ENCODE measurements at regions not wholly inside any gene's neighbourhood (a gene's known extent, or its start where the extent isn't known, plus 50 kb on each side); places are given as distances from the start of the nearest gene placed in this dataset.

DNA sequence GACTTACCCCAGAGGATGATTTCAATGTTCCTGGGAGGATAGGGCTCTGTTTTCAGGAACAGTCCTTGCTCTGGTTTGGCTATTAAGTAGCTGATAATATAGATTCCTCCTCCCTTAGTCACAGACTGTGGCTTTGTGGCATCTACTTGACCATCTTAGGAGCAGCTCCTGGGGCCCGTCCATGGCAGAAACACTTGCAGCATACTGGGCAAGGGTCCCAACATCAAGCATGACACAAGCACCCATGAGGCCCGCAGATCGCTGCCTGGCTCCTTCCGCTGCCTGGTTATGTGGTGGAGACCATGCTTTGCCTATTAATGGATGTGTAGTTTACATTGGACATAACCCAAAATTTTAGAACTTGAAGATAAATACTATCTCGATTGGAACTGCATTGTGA is 170.1 kb downstream of the ICE1 start:
- DNase-seq (ENCODE audit: low spot score): no peak

DNA sequence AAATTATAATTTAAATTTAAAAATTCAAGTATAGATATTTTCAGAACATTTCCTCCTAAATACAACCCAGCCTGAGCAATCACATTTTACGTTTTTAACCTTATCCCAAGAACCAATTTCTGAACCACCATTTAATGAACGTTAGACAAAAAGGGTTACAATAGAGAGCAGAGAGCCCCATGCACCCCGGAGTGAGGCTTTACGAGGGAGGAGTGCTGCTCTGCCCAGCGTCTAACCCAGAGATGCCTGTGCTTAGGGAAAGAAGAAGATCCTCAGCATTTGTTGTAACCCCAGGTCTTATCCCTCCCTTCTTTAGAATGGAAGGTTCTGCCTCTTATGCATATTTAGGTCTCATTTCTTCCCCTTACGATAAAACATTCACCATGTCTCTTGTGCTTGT is 169.1 kb downstream of the ICE1 start:
- no peak for DNase-seq (ENCODE audit: low spot score)

DNA sequence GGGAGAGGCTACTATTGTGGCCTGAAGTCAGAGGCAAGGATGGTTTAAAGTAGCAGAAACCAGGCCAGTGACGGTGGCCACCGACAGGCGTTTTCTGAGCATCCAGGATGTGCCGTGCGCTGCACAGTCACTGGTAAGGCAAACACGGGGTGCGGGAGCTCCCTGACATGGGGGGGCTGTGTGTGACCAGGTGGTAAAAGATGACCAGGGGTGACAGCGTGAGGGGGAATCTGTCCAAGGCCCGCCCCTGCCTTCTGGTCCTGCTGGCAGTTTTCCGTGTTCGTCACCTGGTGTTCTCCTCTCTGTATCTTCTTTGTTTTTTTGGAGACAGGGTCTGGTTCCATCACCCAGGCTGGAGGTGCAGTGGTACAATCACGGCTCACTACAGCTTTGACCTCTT is 167.4 kb downstream of the ICE1 start:
- DNase-seq (ENCODE audit: low spot score): no peak

DNA sequence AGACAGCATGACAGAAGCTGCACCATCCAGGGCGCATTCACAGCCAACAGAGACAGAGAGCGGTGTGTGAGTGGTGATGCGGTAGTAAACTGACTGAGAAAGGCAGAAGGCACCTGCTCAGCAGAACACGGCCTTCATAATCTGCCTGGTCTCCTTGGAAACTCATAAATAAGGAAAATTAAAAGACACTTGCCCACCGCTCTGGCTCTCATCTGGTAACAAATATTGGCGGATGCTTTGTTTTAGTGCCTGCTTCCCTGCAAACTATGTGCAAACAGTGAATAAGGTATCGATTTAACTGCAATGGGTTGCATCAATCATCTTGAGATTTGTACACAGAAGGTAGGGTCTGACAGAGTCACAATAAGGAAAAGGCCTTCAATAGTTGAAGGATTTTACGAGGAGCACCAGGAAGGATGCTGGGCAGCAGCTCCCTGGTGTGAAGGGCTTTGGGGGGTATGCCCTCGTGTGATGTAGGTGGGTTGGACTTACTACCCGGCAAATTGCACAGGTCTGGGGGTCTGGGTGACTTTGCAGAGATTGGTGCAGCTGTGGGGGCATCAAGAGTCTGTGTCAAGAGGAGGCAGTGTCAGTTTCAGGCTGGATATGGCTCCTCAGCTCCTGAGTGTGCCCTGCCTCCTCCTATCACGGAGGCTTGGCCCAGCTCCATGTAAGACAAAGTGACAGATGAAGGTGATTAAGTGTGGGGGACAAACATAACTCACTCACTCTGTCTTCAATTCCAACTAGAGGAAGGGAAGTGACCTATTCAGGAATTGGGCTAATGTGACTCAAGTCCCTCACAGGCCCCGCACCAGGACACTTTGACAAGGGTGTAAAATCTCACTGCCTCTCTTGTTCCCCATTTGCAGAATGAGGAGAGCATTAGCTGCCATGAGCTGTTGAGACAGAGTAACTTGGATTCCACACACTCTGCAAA is 166.7 kb downstream of the ICE1 start:
- no peak for DNase-seq (ENCODE audit: low spot score)

DNA sequence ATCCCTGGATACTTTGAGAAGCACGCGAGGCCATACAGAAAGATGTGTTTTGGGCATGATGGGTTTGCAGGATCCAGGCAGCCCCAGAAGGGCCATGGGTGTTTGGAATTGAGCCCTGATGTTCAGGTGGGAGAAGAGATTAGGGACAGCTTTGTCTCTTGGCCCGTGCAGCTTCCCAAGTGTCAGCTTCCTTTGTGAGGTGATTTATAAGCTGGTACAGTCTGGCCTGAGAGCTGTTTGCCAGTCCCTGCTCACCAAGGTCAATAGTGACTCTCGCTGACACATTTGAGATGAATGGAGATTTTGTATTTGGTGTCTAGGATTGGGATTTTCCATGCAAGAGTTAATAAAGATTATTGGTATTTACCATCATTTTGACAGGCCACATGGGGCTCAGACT is 165.9 kb downstream of the ICE1 start:
- no peak for DNase-seq (ENCODE audit: low spot score)

DNA sequence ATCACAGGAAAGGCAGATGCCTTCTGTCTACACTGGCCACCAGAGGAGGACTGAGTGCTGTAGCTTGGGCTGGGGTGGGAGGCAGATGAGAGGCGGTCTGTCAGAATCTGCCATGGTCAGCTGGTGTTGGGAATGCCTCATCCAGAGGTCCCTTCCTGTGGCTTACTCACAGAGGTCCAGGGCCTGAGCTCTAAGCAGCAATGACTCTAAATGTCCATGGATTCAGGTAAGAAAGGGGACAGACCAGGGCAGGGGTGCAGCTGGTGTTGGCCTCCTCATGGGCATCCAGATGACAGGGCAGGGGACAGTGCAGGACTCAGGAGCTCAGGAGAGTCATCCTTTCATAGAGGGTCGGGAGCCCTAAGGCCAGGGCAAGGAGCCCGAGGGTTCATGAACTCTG is 165.0 kb downstream of the ICE1 start:
- no peak for DNase-seq (ENCODE audit: low spot score)

DNA sequence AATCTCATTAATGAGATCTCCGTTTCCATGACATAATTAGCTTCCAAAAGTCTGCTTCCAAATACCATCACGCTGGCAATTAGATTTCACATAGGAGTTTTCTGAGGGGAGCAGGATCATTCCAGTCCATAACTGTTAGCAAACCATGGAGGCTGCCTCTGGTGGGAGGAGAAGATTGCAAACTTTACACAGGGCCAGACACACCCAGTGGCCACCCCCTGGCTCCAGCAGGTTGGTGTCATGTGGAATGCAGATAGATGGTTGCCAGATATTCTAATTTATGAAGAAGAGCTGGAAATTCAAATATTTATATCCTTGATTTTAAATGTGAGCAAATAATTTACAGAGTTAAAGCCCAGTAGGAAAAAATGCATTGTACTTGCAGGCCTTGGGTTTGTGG is 164.2 kb downstream of the ICE1 start:
- no peak for DNase-seq (ENCODE audit: low spot score)

DNA sequence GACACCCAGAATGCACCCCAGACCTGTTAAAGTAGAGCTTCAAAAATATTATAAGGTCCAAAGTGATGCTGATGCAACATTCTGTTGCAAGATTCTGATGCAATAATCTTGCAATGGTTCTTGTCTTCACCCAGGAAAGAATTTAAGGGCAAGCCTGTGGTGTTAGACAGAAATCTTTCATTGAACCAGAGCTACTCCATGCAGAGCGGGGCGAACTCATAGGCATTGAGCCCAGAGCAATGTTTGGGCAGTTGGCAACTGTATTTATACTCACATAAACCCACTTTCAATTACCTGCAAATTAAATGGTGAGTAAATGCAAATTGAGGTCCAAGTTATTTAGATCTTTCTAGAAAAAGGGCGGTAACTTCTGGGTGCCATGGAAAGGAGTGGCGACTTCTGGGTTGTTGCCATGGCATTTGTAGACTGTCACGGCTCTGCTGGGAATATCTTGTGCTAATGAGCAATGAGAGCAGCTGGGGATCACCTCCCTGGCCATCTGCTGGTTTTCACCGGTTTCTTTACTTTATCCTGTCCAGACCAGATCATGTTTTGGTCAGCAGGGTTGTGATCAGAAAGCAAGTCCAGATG is 163.4 kb downstream of the ICE1 start:
- no peak for DNase-seq (ENCODE audit: low spot score)

DNA sequence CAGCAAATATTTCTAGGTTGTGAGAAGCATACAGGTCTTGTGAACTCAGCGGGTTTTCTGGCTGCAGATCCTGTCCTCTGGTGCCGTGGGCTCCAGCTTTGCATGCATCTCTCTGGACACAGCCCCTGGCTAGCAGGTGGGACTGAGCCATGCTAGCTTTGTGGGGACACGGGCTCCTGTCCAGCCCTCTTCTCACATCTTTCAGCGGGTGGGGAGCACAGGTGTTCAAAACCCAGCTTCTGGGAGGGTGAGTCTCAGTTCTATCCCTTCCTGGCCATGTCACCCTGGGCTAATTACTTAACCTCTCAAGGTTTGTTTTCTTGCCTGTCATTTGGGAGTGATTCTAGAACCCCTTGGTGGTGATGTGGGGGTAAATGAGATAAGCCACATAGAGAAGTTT is 162.3 kb downstream of the ICE1 start:
- DNase-seq (ENCODE audit: low spot score): no peak

DNA sequence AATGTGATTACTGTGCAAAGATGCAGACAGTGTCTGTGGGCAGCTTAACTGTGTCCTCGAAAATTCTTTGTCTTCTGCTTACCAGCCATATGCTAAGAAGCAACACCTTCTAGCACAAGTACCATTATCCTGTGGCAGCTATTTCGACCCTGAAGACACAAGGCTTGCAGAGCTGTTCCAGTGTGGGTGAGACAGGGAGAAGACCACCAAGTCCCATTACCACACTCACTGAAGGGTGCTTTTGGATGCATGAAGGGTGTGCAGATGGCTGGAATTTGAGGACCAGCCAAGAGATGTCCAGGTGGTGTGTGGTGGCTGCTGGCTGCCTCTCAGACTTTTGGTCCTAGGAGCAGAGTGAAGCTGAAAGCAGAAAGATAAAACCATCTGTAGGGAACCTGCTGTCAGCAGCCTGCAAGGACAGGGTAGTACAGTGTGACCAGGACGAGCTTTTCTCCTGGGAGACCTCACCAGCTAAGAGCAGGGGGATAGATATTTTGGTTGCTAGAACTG is 161.8 kb downstream of the ICE1 start:
- no peak for DNase-seq (ENCODE audit: low spot score)

DNA sequence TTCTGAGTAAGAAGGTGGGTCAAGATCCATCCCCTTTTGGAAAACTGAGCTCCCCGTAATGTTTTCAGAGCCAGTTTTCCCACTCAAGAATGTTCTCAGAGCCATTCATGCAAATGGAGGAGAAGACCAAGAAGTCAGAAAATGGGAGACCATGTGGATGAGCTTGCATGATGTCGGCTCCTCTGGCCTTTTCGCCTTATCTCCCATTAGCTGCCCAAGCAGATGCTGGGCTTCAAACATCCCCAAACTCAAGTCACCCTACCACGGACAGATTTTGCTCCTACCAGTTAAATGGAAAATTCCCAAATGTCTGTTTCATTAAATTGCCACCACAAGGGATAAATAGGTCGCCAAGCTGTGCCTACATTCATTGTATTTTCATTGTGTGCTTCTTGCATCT is 161.4 kb downstream of the ICE1 start:
- DNase-seq (ENCODE audit: low spot score): no peak

DNA sequence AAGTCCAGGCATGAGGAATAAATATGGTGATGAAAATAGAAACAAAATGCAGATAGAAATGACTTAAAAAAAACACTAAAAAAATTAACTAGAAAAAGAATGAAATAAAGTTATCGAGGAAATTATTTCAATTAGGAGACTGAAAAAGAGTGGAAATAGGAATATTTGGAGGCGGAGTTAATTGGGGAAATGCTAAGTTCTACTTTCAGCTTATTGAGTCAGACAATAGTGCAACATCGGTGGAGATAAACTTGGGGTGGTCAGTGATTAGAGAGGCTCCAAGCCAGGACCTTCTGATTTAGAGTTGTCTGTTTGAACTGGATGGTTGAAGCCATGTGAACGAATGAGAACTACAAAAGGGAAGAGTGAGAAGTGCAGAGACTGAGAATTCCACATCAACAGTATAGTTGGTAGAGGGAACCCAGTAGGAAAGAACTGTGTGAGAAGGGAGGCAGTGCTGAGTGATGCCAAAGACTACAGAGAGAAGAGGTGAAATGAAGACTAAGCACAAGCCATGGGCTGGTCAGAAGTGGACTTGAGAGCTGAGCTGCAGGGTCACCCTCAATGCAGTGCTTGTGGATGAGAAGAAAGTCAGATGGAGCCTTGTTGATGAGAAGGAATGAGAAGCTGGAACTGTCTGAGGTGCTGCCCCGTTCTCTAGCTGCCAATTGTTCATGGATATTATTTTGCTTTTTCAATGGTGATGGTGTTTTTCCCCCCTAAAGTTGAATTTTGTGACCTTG is 160.7 kb downstream of the ICE1 start:
- no peak for DNase-seq (ENCODE audit: low spot score)

DNA sequence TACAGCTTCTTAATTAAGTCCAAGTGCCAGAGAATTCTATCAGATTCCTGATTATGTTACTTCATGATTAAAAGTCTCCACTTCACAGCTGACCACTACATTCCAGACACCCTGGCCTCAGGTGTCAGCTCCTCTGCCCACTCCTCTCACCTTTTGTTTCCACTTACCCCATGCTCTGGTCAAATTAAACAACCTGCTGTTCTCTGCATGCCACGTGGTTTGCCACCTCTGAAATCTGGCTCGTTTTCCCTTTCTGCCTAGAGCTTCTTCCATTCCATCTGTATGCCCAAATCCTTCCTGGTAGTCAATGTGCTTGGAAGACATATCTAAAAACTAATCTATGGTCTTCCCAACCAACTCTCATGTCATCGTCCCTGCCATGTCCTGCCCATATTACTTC is 158.6 kb downstream of the ICE1 start:
- no peak for DNase-seq (ENCODE audit: low spot score)

DNA sequence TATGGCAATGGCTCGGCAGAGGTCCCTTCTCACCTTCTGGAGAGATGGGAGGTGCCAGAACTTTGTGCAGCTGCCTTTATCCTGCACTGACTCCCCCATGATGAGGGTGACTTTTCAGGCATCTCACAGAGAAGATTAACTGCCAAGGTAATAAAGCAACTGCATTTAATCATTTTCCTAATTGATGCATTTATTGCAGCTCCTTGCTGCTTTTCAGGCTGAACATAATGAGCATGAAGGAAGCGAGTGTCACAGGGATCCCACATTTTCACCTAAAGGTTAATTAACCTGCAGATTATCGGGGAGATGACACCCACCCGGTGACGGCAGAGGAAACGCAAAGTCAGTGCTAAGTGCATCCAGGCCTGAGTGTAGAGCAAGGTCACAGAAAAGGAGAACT is 154.3 kb downstream of the ICE1 start:
- no peak for DNase-seq (ENCODE audit: low spot score)

DNA sequence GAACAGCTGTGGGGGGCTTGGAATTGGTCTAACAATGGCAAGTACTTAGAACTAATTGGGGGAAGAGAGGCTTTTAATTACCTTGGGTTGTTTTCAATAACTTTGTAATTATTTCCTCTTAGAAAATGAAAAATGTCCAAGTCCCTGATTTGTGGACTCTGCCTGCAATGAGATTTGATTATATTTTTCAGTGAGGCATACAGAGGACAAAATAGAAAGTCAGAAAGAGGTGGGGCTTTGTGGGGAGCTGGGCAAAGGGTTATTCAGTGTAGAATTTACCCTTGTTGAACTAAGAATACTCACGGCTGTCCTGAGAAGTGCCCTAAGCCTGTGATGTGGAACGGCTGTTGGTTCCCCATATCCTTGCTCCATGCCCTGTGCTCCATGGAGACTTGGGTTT is 153.0 kb downstream of the ICE1 start:
- DNase-seq (ENCODE audit: low spot score): no peak

DNA sequence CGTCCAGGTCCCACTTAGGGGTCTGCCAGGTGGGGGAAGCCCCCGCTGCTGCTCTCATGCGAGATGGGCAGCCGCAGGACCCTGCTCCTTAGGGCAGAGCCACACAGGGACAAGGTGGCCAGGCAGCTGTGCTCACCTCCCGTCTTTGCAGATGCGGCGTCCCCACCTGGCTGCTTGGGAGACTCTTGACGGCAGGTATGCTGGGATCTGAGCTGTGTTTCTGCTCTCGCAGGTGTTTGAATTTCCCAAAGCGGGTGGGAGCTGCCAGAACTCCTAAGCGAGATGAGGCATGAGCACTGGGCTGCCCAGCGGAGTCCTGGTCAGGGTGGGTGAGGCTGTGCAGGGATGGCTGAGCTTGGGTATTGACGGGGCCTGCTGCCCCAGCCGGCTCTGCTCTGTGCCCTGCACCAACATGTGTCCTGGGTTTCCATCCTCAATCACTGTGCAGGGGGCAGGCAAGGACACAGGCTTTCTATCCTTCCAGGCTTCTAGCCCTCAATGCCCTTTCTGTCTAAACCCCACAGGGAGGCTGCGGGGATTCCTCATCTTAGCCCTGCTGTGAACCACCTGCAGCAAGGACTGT is 151.4 kb downstream of the ICE1 start:
- no peak for DNase-seq (ENCODE audit: low spot score)

DNA sequence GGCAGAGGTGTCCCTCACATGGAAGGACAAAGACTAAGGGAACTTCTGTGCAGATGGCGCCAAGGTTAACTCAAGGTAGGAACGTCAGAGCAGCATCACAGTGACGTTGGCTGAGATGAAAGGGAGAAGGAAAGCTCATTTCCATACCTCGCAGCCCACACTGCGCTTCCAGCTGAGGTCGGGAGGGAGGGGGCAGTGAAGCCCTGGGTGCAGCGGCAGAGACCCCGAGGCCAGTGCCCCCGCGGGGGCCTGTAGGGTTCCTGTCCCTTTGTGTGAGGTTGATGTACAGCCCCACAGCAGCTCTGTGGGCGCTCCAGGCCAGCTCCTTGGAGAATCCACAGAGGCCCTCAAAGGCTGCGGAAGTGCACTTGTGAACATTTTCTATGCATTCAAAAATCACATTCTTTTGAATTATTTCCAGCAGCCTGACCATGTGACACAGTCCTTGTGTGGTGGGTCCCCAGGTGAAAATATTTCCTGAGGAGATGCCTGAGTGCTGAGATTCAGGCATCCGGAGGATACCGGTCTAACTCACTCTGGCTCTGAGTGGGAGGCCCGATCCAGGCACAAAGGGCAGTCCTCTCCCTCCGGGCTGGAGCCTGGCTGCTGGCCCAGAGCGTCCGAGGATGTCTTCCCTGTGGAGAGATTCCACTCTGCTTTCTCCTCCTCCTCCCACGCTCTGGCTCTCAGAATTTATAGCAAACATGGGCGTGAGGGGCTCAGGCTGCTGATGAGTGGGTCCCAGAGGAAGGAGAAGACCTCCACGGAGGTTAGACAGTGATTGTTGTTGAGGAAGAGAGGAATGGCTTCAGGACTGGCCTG is 150.7 kb downstream of the ICE1 start:
- DNase-seq (ENCODE audit: low spot score): peak; percentile 25

DNA sequence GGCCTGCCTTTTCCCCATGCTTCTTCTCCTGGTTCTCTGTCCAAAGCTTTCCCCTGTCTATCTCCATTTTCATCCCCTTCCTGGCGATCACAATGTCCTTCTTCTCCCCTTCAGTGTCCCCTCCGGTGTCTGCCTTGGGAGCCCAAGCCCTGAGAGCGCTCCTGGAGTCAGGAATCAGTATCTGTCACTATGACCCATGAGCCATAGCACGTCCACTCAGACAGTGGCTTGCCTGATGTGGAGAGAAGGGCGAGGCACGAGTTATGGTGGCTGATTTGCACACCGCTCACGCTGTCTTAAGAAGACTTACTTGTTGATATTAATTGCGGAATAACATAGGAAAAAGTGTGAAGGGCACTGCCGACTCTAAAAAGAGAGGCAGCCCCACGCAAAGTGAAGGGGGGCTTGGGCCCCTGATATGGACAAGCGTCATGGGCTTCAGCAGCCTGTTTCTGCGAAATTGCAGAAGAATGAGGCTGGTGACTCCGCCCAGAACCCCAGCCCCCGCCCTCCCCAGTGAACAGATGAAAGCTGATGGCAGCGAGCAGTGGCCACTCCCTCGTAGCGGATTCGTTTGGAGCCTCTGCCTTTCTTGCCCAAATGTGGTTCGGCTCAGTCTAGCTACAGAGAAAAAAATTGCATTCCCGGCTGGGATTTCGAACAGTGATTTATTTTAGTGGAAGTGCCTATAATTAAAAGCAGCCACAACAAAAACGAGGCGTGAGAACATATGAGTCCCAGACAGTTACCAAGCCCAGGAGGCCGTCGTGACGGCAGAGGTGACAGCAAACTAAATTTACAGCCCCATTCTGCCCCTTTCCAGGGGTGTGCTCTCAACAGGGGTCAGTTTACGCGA is 149.8 kb downstream of the ICE1 start:
- peak; percentile 59 for DNase-seq (ENCODE audit: low spot score)

DNA sequence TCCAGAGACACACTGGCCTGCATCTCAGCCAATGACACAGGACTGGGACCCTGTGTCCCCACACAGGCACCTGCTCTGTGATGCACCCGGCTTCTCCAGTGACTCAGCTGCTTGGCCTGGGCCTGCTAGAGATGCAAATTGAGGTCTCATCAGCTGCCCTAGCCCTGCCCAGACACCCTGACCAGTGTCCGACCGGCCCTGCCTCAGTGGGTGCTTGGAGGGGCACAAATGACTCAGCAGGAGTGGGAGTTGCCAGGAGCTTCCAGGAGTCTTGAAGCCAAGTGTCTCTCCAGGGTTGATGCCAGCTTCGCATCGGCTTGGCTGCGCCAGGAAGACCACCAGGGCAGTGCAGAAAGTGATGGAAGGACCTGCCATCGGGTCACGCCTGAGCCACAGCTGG is 148.2 kb downstream of the ICE1 start:
- no peak for DNase-seq (ENCODE audit: low spot score)

DNA sequence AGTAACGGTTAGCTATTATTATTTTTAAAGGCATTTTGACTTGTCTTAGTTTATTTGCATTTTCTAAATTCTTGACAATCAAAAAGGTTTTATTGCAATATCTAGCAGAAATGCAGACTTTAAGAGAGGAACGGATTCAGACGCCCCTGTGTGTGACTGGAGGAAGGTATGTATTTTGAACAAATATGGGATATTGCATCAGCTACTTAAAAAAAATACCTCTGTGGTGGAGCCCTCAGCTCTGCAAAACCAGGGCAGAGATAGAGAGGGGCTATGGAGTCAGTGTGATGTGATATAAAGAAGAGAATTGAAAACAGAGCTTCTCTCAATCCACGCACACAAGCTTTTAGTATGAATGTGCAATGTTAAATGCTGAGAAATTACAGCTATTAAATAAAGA is 142.4 kb downstream of the ICE1 start:
- DNase-seq (ENCODE audit: low spot score): no peak
